HCT116 (cell line): ENCODE measurements at regions not wholly inside any gene's neighbourhood (a gene's known extent, or its start where the extent isn't known, plus 50 kb on each side); places are given as distances from the start of the nearest gene placed in this dataset.

Source experiments
- POLR2A ChIP-seq: IDR thresholded peaks from 2 replicates; pipeline ENCODE4 v1.7.0; 2011; ENCODE audit warnings: borderline replicate concordance; ENCODE audit not compliant: insufficient read depth, insufficient read length; ENCODE audit errors: extremely low read depth
- POLR2AphosphoS5 ChIP-seq: IDR thresholded peaks from 2 replicates; pipeline ENCODE4 v1.6.1; 2011; ENCODE audit warnings: mild to moderate bottlenecking, low read depth, low read length, moderate library complexity
- RAD21 ChIP-seq: IDR thresholded peaks from 2 replicates; pipeline ENCODE4 v1.6.1; 2012; ENCODE audit warnings: low read depth, mild to moderate bottlenecking
- SRF ChIP-seq: IDR thresholded peaks from 2 replicates; pipeline ENCODE4 v1.6.1; 2012; ENCODE audit warnings: low read depth

GRCh38 chr1:4351453-4351852 is 303.0 kb upstream of the AJAP1 start:
- TF ChIP-seq POLR2AphosphoS5 = no peak
- TF ChIP-seq SRF = no peak
- TF ChIP-seq RAD21 = no peak
- TF ChIP-seq POLR2A = no peak
